ENCODE measurements at regions not wholly inside any gene's neighbourhood (a gene's known extent, or its start where the extent isn't known, plus 50 kb on each side); places are given as distances from the start of the nearest gene placed in this dataset.

DNA sequence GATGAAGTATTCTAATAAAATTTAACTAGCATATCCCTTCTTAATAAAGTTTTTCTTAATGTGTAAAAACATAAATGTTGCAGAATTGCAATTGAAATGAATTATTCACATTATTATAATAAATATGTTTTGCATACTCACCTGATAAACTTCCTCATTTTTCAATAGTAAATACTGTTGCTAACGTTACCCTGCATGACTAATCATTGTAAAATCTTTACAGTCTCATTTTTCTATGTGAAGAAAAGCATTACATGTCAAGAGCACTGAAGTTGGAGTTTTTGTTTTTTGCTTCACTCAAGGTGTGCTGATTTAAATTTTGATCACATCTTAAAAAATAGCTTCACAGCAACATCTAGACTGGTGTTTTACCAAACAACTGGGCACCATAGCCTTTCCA, 157.2 kb upstream of the CDH18 start:
- H3K9me3 ChIP-seq (ENCODE audit: control insufficient read depth, insufficient read depth, low read depth, low read length): no peaks in the 10 kb centered on the region
- ChIA-PET CTCF (no interaction called here), POLR2A (no interaction called here)
- H3K36me3 ChIP-seq (ENCODE audit: control insufficient read depth, insufficient read depth, low read length): no peaks in the 10 kb centered on the region
- no peak for ATAC-seq
- DNase-seq (ENCODE audit: low read depth, low spot score): no peak
- no peak for TF ChIP-seq TCF7L2 (IDR thresholded peaks at IDR 0.05; ENCODE audit: low read depth, low read length)
- TF ChIP-seq, protein P1, sequence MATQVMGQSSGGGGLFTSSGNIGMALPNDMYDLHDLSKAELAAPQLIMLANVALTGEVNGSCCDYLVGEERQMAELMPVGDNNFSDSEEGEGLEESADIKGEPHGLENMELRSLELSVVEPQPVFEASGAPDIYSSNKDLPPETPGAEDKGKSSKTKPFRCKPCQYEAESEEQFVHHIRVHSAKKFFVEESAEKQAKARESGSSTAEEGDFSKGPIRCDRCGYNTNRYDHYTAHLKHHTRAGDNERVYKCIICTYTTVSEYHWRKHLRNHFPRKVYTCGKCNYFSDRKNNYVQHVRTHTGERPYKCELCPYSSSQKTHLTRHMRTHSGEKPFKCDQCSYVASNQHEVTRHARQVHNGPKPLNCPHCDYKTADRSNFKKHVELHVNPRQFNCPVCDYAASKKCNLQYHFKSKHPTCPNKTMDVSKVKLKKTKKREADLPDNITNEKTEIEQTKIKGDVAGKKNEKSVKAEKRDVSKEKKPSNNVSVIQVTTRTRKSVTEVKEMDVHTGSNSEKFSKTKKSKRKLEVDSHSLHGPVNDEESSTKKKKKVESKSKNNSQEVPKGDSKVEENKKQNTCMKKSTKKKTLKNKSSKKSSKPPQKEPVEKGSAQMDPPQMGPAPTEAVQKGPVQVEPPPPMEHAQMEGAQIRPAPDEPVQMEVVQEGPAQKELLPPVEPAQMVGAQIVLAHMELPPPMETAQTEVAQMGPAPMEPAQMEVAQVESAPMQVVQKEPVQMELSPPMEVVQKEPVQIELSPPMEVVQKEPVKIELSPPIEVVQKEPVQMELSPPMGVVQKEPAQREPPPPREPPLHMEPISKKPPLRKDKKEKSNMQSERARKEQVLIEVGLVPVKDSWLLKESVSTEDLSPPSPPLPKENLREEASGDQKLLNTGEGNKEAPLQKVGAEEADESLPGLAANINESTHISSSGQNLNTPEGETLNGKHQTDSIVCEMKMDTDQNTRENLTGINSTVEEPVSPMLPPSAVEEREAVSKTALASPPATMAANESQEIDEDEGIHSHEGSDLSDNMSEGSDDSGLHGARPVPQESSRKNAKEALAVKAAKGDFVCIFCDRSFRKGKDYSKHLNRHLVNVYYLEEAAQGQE (IDR thresholded peaks at IDR 0.05; ENCODE audit: insufficient read depth in 1 of 2, low read depth in 2 of 2, low read length in 1 of 2): no peak
- TF ChIP-seq POLR2AphosphoS5 (IDR thresholded peaks at IDR 0.05; ENCODE audit: low read depth, low read length): no peak
- TF ChIP-seq, protein P2, sequence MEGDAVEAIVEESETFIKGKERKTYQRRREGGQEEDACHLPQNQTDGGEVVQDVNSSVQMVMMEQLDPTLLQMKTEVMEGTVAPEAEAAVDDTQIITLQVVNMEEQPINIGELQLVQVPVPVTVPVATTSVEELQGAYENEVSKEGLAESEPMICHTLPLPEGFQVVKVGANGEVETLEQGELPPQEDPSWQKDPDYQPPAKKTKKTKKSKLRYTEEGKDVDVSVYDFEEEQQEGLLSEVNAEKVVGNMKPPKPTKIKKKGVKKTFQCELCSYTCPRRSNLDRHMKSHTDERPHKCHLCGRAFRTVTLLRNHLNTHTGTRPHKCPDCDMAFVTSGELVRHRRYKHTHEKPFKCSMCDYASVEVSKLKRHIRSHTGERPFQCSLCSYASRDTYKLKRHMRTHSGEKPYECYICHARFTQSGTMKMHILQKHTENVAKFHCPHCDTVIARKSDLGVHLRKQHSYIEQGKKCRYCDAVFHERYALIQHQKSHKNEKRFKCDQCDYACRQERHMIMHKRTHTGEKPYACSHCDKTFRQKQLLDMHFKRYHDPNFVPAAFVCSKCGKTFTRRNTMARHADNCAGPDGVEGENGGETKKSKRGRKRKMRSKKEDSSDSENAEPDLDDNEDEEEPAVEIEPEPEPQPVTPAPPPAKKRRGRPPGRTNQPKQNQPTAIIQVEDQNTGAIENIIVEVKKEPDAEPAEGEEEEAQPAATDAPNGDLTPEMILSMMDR (IDR thresholded peaks at IDR 0.05): no peak
- no peaks in the 10 kb centered on the region for H3K4me1 ChIP-seq (ENCODE audit: control insufficient read depth, insufficient read depth, low read length)
- no peak overlapping the region for H3K27ac ChIP-seq (ENCODE audit: low read length)
- no peaks in the 10 kb centered on the region for H3K27me3 ChIP-seq (ENCODE audit: control insufficient read depth, insufficient read depth, low read length)
- in situ Hi-C loops (cut with HindIII; ENCODE audit: low pct_unique_long_range_greater_than_20kb, low sequenced_read_pairs): no loop called here
- intact Hi-C loops (cut with micrococcal nuclease; ENCODE audit: unreplicated experiment): no loop called here
- no peak overlapping the region for H3K4me3 ChIP-seq (ENCODE audit: low read depth in 2 of 2, low read length in 2 of 2)
- no TSS peak for BruUV-seq (replicated peaks)

DNA sequence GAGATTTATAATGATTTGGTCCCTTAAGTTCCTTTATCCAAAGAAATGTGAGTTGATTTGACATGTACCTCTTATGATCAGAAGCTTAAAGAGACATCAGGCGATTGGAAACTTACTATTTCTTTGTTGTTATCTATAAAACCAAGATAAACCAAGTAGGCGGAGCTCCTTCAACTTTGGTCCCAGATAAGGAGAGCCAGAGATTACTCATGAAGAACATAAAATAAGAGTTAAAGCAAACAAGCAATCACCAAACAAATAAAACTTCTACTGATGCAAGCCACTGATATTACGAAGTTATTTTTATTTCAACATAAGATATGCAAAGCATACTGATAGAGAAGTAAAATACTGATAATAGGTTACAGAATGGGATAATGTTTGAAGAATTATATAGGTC, 141.5 kb upstream of the CDH18 start:
- no TSS peak for BruUV-seq (replicated peaks)
- Histone ChIP-seq H3K27ac (ENCODE audit: low read length) (no peak overlapping the region), H3K4me3 (ENCODE audit: low read depth in 2 of 2, low read length in 2 of 2) (no peak overlapping the region), H3K9me3 (ENCODE audit: control insufficient read depth, insufficient read depth, low read depth, low read length) (no peaks in the 10 kb centered on the region), H3K27me3 (ENCODE audit: control insufficient read depth, insufficient read depth, low read length) (no peaks in the 10 kb centered on the region), H3K36me3 (ENCODE audit: control insufficient read depth, insufficient read depth, low read length) (no peaks in the 10 kb centered on the region), H3K4me1 (ENCODE audit: control insufficient read depth, insufficient read depth, low read length) (no peaks in the 10 kb centered on the region)
- in situ Hi-C loops (cut with HindIII; ENCODE audit: low pct_unique_long_range_greater_than_20kb, low sequenced_read_pairs) (no loop called here), intact Hi-C loops (cut with micrococcal nuclease; ENCODE audit: unreplicated experiment) (no loop called here)
- ChIA-PET POLR2A (no interaction called here), CTCF (no interaction called here)
- ATAC-seq (no peak), DNase-seq (ENCODE audit: low read depth, low spot score) (no peak)
- TF ChIP-seq, protein P1 (IDR thresholded peaks at IDR 0.05; ENCODE audit: insufficient read depth in 1 of 2, low read depth in 2 of 2, low read length in 1 of 2): no peak
- TF ChIP-seq, protein P2 (IDR thresholded peaks at IDR 0.05): no peak
- no peak for TF ChIP-seq TCF7L2 (IDR thresholded peaks at IDR 0.05; ENCODE audit: low read depth, low read length)
- no peak for TF ChIP-seq SIN3A (IDR thresholded peaks at IDR 0.05; ENCODE audit: borderline replicate concordance, insufficient read depth, low read depth, low read length)
- TF ChIP-seq POLR2AphosphoS5 (IDR thresholded peaks at IDR 0.05; ENCODE audit: low read depth, low read length): no peak
